Activated CD4-positive, alpha-beta T cell treated with anti-CD3 and anti-CD28 coated beads, Interleukin-2, amount 10 ng/mL, durations not matched to agents 24 days and 14 days (primary cell): ENCODE measurements at regions not wholly inside any gene's neighbourhood (a gene's known extent, or its start where the extent isn't known, plus 50 kb on each side); places are given as distances from the start of the nearest gene placed in this dataset.

Experiments used
- DNase-seq: peaks from one replicate; pipeline ENCODE4 v3.0.0; 2022
- H3K27ac Mint-ChIP-seq: one replicate; pipeline ENCODE4 v1.8.0; 2022; ENCODE audit warnings: mild to moderate bottlenecking, mixed read lengths
- H3K27me3 Mint-ChIP-seq: one replicate; pipeline ENCODE4 v1.8.0; 2022; ENCODE audit warnings: mixed read lengths
- H3K36me3 Mint-ChIP-seq: one replicate; pipeline ENCODE4 v1.8.0; 2022; ENCODE audit warnings: low read depth, mild to moderate bottlenecking, mixed read lengths
- H3K4me1 Mint-ChIP-seq: one replicate; pipeline ENCODE4 v1.8.0; 2021; ENCODE audit warnings: mixed read lengths
- H3K4me3 Mint-ChIP-seq: one replicate; pipeline ENCODE4 v1.8.0; 2022; ENCODE audit warnings: mild to moderate bottlenecking, moderate library complexity, mixed read lengths
- H3K9me3 Mint-ChIP-seq: one replicate; pipeline ENCODE4 v1.8.0; 2021; ENCODE audit warnings: mixed read lengths
- intact Hi-C: fragments of 100-400 bp; cut with micrococcal nuclease; formaldehyde crosslinking; loops from one replicate; pipeline ENCODE4 v1.15.1; 2023

GRCh38 chr2:12262681-12263436, 453.9 kb upstream of the TRIB2 start:
- DNase-seq, result no peak
- peaks cover 5% of the 10 kb centered on the region for H3K4me1 Mint-ChIP-seq
- intact Hi-C loops, result no loop called here
- H3K27me3 Mint-ChIP-seq, result peaks cover 8% of the 10 kb centered on the region
- no peak overlapping the region for H3K4me3 Mint-ChIP-seq
- peaks cover 2% of the 10 kb centered on the region for H3K9me3 Mint-ChIP-seq
- H3K36me3 Mint-ChIP-seq, result no peaks in the 10 kb centered on the region
- H3K27ac Mint-ChIP-seq, result no peak overlapping the region

GRCh38 chr2:12263730-12264129, 453.0 kb upstream of the TRIB2 start:
- peaks cover 5% of the 10 kb centered on the region for H3K4me1 Mint-ChIP-seq
- H3K27me3 Mint-ChIP-seq, result peaks cover 10% of the 10 kb centered on the region
- no peak for DNase-seq
- no peak overlapping the region for H3K27ac Mint-ChIP-seq
- no peak overlapping the region for H3K4me3 Mint-ChIP-seq
- intact Hi-C loops, result no loop called here
- no peaks in the 10 kb centered on the region for H3K36me3 Mint-ChIP-seq
- peaks cover 4% of the 10 kb centered on the region for H3K9me3 Mint-ChIP-seq

- Mint-ChIP-seq H3K4me3 (no peak overlapping the region), H3K27me3 (peaks cover 10% of the 10 kb centered on the region), H3K9me3 (peaks cover 4% of the 10 kb centered on the region), H3K36me3 (no peaks in the 10 kb centered on the region), H3K27ac (no peak overlapping the region), H3K4me1 (peaks cover 5% of the 10 kb centered on the region)
- intact Hi-C loops, result no loop called here
- DNase-seq, result no peak
Observed at GRCh38 chr2:12264146-12264545, 452.6 kb upstream of the TRIB2 start.

- intact Hi-C loops, result no loop called here
- no peak for DNase-seq
- H3K9me3 Mint-ChIP-seq, result peaks cover 4% of the 10 kb centered on the region
- no peak overlapping the region for H3K27ac Mint-ChIP-seq
- H3K4me3 Mint-ChIP-seq, result no peak overlapping the region
- peaks cover 4% of the 10 kb centered on the region for H3K27me3 Mint-ChIP-seq
- peaks cover 5% of the 10 kb centered on the region for H3K4me1 Mint-ChIP-seq
- no peaks in the 10 kb centered on the region for H3K36me3 Mint-ChIP-seq
Observed at GRCh38 chr2:12265646-12266045, 451.1 kb upstream of the TRIB2 start.

GRCh38 chr2:12267042-12267441, 449.7 kb upstream of the TRIB2 start:
- H3K4me1 Mint-ChIP-seq, result peaks cover 14% of the 10 kb centered on the region
- no peaks in the 10 kb centered on the region for H3K36me3 Mint-ChIP-seq
- no peak overlapping the region for H3K4me3 Mint-ChIP-seq
- intact Hi-C loops, result no loop called here
- peaks cover 2% of the 10 kb centered on the region for H3K27me3 Mint-ChIP-seq
- no peak for DNase-seq
- peaks cover 4% of the 10 kb centered on the region for H3K9me3 Mint-ChIP-seq
- H3K27ac Mint-ChIP-seq, result no peak overlapping the region

- intact Hi-C loops, result no loop called here
- peaks cover 2% of the 10 kb centered on the region for H3K27me3 Mint-ChIP-seq
- peaks cover 6% of the 10 kb centered on the region for H3K9me3 Mint-ChIP-seq
- no peaks in the 10 kb centered on the region for H3K36me3 Mint-ChIP-seq
- no peak for DNase-seq
- peaks cover 13% of the 10 kb centered on the region for H3K4me1 Mint-ChIP-seq
- H3K4me3 Mint-ChIP-seq, result no peak overlapping the region
- no peak overlapping the region for H3K27ac Mint-ChIP-seq
Observed at GRCh38 chr2:12269041-12269972, 447.4 kb upstream of the TRIB2 start.

GRCh38 chr2:12270876-12271588, 445.7 kb upstream of the TRIB2 start:
- DNase-seq, result peak; percentile 63
- peaks cover 11% of the 10 kb centered on the region for H3K4me1 Mint-ChIP-seq
- no peaks in the 10 kb centered on the region for H3K36me3 Mint-ChIP-seq
- intact Hi-C loops, result loop anchor here (1.0 kb wide), 1 partner anchor 23 kb away; no protein-coding TSS in a partner anchor
- peak overlapping the region; percentile 7 for H3K4me3 Mint-ChIP-seq
- H3K9me3 Mint-ChIP-seq, result peaks cover 12% of the 10 kb centered on the region
- H3K27ac Mint-ChIP-seq, result no peak overlapping the region
- peaks cover 5% of the 10 kb centered on the region for H3K27me3 Mint-ChIP-seq

- Mint-ChIP-seq H3K4me3 (peak overlapping the region; percentile 7), H3K9me3 (peaks cover 12% of the 10 kb centered on the region), H3K27me3 (peaks cover 6% of the 10 kb centered on the region), H3K27ac (no peak overlapping the region), H3K4me1 (peaks cover 11% of the 10 kb centered on the region), H3K36me3 (no peaks in the 10 kb centered on the region)
- no peak for DNase-seq
- intact Hi-C loops, result loop anchor here (1.0 kb wide), 1 partner anchor 23 kb away; no protein-coding TSS in a partner anchor
Observed at GRCh38 chr2:12271589-12271984, 445.1 kb upstream of the TRIB2 start.

- DNase-seq, result no peak
- Mint-ChIP-seq H3K9me3 (peaks cover 12% of the 10 kb centered on the region), H3K4me3 (no peak overlapping the region), H3K36me3 (no peaks in the 10 kb centered on the region), H3K4me1 (peaks cover 16% of the 10 kb centered on the region), H3K27me3 (peaks cover 15% of the 10 kb centered on the region), H3K27ac (no peak overlapping the region)
- intact Hi-C loops, result loop anchor here (1.0 kb wide), 1 partner anchor 13 kb away; no protein-coding TSS in a partner anchor
Observed at GRCh38 chr2:12273111-12273510, 443.6 kb upstream of the TRIB2 start.

- Mint-ChIP-seq H3K9me3 (peaks cover 12% of the 10 kb centered on the region), H3K36me3 (no peaks in the 10 kb centered on the region), H3K4me1 (peaks cover 16% of the 10 kb centered on the region), H3K27me3 (peaks cover 15% of the 10 kb centered on the region), H3K4me3 (no peak overlapping the region), H3K27ac (no peak overlapping the region)
- intact Hi-C loops, result no loop called here
- no peak for DNase-seq
Observed at GRCh38 chr2:12274591-12274990, 442.1 kb upstream of the TRIB2 start.

- H3K4me1 Mint-ChIP-seq, result peaks cover 5% of the 10 kb centered on the region
- H3K9me3 Mint-ChIP-seq, result peaks cover 19% of the 10 kb centered on the region
- no peaks in the 10 kb centered on the region for H3K36me3 Mint-ChIP-seq
- peaks cover 31% of the 10 kb centered on the region for H3K27me3 Mint-ChIP-seq
- no peak overlapping the region for H3K4me3 Mint-ChIP-seq
- H3K27ac Mint-ChIP-seq, result no peak overlapping the region
- no peak for DNase-seq
- intact Hi-C loops, result no loop called here
Observed at GRCh38 chr2:12277241-12278034, 439.3 kb upstream of the TRIB2 start.

GRCh38 chr2:12278217-12278750, 438.5 kb upstream of the TRIB2 start:
- H3K4me3 Mint-ChIP-seq, result no peak overlapping the region
- DNase-seq, result no peak
- intact Hi-C loops, result no loop called here
- peaks cover 19% of the 10 kb centered on the region for H3K9me3 Mint-ChIP-seq
- no peaks in the 10 kb centered on the region for H3K36me3 Mint-ChIP-seq
- H3K27me3 Mint-ChIP-seq, result peaks cover 32% of the 10 kb centered on the region
- peaks cover 5% of the 10 kb centered on the region for H3K4me1 Mint-ChIP-seq
- H3K27ac Mint-ChIP-seq, result no peak overlapping the region
